SH-SY5Y (cell line): ENCODE measurements at regions not wholly inside any gene's neighbourhood (a gene's known extent, or its start where the extent isn't known, plus 50 kb on each side); places are given as distances from the start of the nearest gene placed in this dataset.

ENCODE experiments used
- GATA2 ChIP-seq: IDR thresholded peaks from 2 replicates; pipeline ENCODE4 v1.6.1; 2011; ENCODE audit warnings: mild to moderate bottlenecking, low read depth, low read length
- GATA3 ChIP-seq: IDR thresholded peaks from 2 replicates; pipeline ENCODE4 v1.6.1; 2011; ENCODE audit warnings: low read depth, mild to moderate bottlenecking, low read length, moderate library complexity

- TF ChIP-seq GATA2 = no peak
- no peak for TF ChIP-seq GATA3
Observed at GRCh38 chr3:161796312-161796711, 299.7 kb downstream of the OTOL1 start.
